K562 (cell line): ENCODE measurements at regions not wholly inside any gene's neighbourhood (a gene's known extent, or its start where the extent isn't known, plus 50 kb on each side); places are given as distances from the start of the nearest gene placed in this dataset.

Experiments
- BRF1 ChIP-seq: IDR thresholded peaks from 3 replicates; pipeline ENCODE4 v1.6.1; 2011; ENCODE audit warnings: borderline replicate concordance, mild to moderate bottlenecking; ENCODE audit not compliant: insufficient read length; ENCODE audit errors: extremely low read depth
- CEBPZ ChIP-seq: fragments of 150-350 bp; IDR thresholded peaks from 2 replicates; pipeline ENCODE4 v1.6.1; 2014; ENCODE audit warnings: low read depth, mild to moderate bottlenecking, low read length, borderline replicate concordance
- CTCF ChIP-seq, 3 experiments: IDR thresholded peaks in 2 of 3; conservative IDR thresholded peaks in 1 of 3; 2 replicates each; pipeline ENCODE4 v1.5.1; 2011 to 2012; ENCODE audit warnings: low read length in 3 of 3, mild to moderate bottlenecking in 3 of 3, control low read depth in 2 of 3, improper control_type of control experiment in 1 of 3, inconsistent platforms in 1 of 3, low read depth in 1 of 3, mixed read lengths in 1 of 3, moderate library complexity in 1 of 3; ENCODE audit not compliant: insufficient read depth in 2 of 3
- MTA2 ChIP-seq: fragments of 450-650 bp; IDR thresholded peaks from 2 replicates; pipeline ENCODE4 v1.6.1; 2016; ENCODE audit warnings: low read depth
- NEUROD1 ChIP-seq: fragments of 150-350 bp; IDR thresholded peaks from 2 replicates; pipeline ENCODE4 v1.6.1; 2014; ENCODE audit warnings: borderline replicate concordance, low read length, low read depth; ENCODE audit not compliant: partially characterized antibody
- SAP30 ChIP-seq: fragments of 200-600 bp; sonication (generic); IDR thresholded peaks from 2 replicates; pipeline ENCODE4 v1.6.1; 2012; ENCODE audit warnings: borderline replicate concordance, low read depth, mild to moderate bottlenecking, moderate library complexity, low read length, control low read depth, inconsistent platforms; ENCODE audit not compliant: insufficient read depth, poor library complexity, severe bottlenecking
- ZNF644 ChIP-seq: fragments of 200-800 bp; sonication (Bioruptor generic); IDR thresholded peaks from 2 replicates; pipeline ENCODE4 v1.6.1; 2016; ENCODE audit warnings: low read depth, missing genetic modification characterization, missing compliant biosample characterization
- ZZZ3 ChIP-seq: fragments of 450-650 bp; IDR thresholded peaks from 2 replicates; pipeline ENCODE4 v1.6.1; 2016; ENCODE audit warnings: antibody characterized with exemption, mild to moderate bottlenecking, moderate library complexity
- TF ChIP-seq, protein P1 (sequence below): sonication (generic); formaldehyde crosslinking; IDR thresholded peaks from 2 replicates; pipeline ENCODE4 v1.8.1; 2023; ENCODE audit warnings: mild to moderate bottlenecking, missing genetic modification reagents

GRCh38 chr3:140848666-140849065, 93.0 kb upstream of the SLC25A36 start:
- TF ChIP-seq, protein P1, sequence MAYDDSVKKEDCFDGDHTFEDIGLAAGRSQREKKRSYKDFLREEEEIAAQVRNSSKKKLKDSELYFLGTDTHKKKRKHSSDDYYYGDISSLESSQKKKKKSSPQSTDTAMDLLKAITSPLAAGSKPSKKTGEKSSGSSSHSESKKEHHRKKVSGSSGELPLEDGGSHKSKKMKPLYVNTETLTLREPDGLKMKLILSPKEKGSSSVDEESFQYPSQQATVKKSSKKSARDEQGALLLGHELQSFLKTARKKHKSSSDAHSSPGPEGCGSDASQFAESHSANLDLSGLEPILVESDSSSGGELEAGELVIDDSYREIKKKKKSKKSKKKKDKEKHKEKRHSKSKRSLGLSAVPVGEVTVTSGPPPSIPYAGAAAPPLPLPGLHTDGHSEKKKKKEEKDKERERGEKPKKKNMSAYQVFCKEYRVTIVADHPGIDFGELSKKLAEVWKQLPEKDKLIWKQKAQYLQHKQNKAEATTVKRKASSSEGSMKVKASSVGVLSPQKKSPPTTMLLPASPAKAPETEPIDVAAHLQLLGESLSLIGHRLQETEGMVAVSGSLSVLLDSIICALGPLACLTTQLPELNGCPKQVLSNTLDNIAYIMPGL (CRISPR knock-in tag): no peak
- no peak for TF ChIP-seq SAP30
- TF ChIP-seq ZNF644 (tag): no peak
- no peak for TF ChIP-seq MTA2
- TF ChIP-seq ZZZ3: no peak
- no peak for TF ChIP-seq CEBPZ
- no peak for TF ChIP-seq NEUROD1
- TF ChIP-seq CTCF (IDR thresholded peaks at IDR 0.05 in 2 of 3, conservative IDR thresholded peaks at IDR 0.05 in 1 of 3; ENCODE audit: insufficient read depth in 2 of 3, low read depth in 1 of 3, low read length in 3 of 3): no peak
- TF ChIP-seq BRF1: no peak
